ENCODE measurements at regions not wholly inside any gene's neighbourhood (a gene's known extent, or its start where the extent isn't known, plus 50 kb on each side); places are given as distances from the start of the nearest gene placed in this dataset.

DNA sequence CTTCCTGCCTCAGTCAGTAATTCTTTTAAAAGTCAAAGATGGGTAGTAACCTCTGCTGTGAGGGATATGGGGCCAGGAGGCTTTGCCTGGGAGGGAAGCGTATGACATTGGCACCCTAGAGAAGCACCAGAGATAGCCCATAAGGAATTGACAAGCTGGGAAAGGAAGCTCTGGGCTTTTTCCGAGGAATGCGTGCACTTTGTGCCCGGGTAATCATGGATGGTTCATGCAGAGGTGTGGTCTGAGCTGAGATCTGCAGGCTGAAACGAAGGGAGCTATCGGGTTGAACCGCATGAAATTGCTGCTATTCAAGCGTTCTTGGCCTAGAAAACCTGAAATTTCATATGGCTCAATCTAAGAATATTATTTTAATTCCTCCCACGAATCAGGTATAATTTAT is 127.7 kb upstream of the TLE3 start:
- Histone ChIP-seq H3K4me3 (ENCODE audit: extremely low read depth in 1 of 4, insufficient read depth in 2 of 4, low read depth in 3 of 4, low read length in 4 of 4) (no peak overlapping the region), H2BK12ac (ENCODE audit: low read depth, low read length) (no peak overlapping the region), H3K4ac (replicated peaks; ENCODE audit: insufficient read length, low read depth, low read length) (no peak overlapping the region), H4K5ac (ENCODE audit: insufficient read length, low read depth, low read length) (no peak overlapping the region), H2BK5ac (ENCODE audit: low read depth, low read length) (no peak overlapping the region), H3K23me2 (ENCODE audit: low read depth, low read length) (no peaks in the 10 kb centered on the region), H2AK5ac (ENCODE audit: low read depth, low read length) (no peak overlapping the region), H2BK120ac (replicated peaks; ENCODE audit: low read depth, low read length) (no peak overlapping the region), H3K27me3 (replicated peaks in 1 of 4; ENCODE audit: control insufficient read depth in 3 of 4, extremely low read depth in 1 of 4, insufficient read depth in 3 of 4, low read length in 3 of 4) (no peaks in the 10 kb centered on the region; a peak in 1 of 7 replicates), H3K18ac (ENCODE audit: extremely low read depth, low read length) (no peak overlapping the region), H3K9ac (replicated peaks in 1 of 4; ENCODE audit: extremely low read depth in 1 of 4, low read depth in 3 of 4, low read length in 3 of 4) (no peak overlapping the region), H3K79me2 (ENCODE audit: control insufficient read depth in 1 of 2, insufficient read depth in 2 of 2, low read length in 2 of 2) (no peaks in the 10 kb centered on the region), H3K4me2 (ENCODE audit: insufficient read depth in 1 of 2, low read depth in 2 of 2, low read length in 2 of 2) (no peak overlapping the region), H3K4me1 (replicated peaks in 1 of 4; ENCODE audit: control insufficient read depth in 3 of 4, insufficient read depth in 4 of 4, low read length in 3 of 4) (peaks cover 0 to 3% (median 0%) of the 10 kb centered on the region in 4 experiments; a peak in 1 of 7 replicates), H3K9me3 (ENCODE audit: insufficient read depth in 2 of 2, low read depth in 1 of 2, low read length in 1 of 2) (no peaks in the 10 kb centered on the region), H2BK15ac (ENCODE audit: low read length) (no peak overlapping the region), H3K23ac (ENCODE audit: insufficient read length) (no peak overlapping the region), H3K56ac (replicated peaks; ENCODE audit: insufficient read length, low read depth, low read length) (no peak overlapping the region), H4K91ac (replicated peaks; ENCODE audit: insufficient read length, low read length) (no peak overlapping the region), H3K36me3 (ENCODE audit: control insufficient read depth in 2 of 4, insufficient read depth in 4 of 4, low read length in 3 of 4) (no peaks in the 10 kb centered on the region), H3K14ac (ENCODE audit: insufficient read length) (no peak overlapping the region), H3K27ac (ENCODE audit: low read depth, low read length) (no peak overlapping the region), H4K20me1 (replicated peaks in 1 of 2; ENCODE audit: control insufficient read depth in 1 of 2, insufficient read depth in 2 of 2, low read length in 2 of 2) (no peaks in the 10 kb centered on the region), H3K79me1 (ENCODE audit: low read depth, low read length) (no peaks in the 10 kb centered on the region), H2BK20ac (ENCODE audit: low read length) (no peak overlapping the region), H2AFZ (ENCODE audit: low read length) (no peak overlapping the region), H4K8ac (ENCODE audit: extremely low read depth, insufficient read depth, low read length) (no peak overlapping the region)
- CTCF ChIA-PET (ENCODE audit: partially characterized antibody): interaction anchor here (0.9 to 1.5 kb wide), 4 partner anchors 8 to 278 kb away, joined by 3 read pairs; no protein-coding TSS in a partner anchor
- POLR2A ChIA-PET (ENCODE audit: partially characterized antibody): no interaction called here
- FAIRE-seq (no peak), DNase-seq (ENCODE audit: low read depth in 1 of 2, low spot score in 2 of 2) (no peak)
- WGBS, 2 experiments (ENCODE audit: extremely low coverage in 1 of 2, insufficient coverage in 1 of 2, insufficient read length in 1 of 2, insufficient replicate concordance in 2 of 2, low coverage in 1 of 2, low lambda C conversion rate in 2 of 2, missing lambda C conversion rate in 1 of 2): 96% methylated on average over 9 of the region's 9 CpGs; no CpG with 5 or more reads in 1 of the 2 experiments
- TF ChIP-seq POU5F1 (IDR thresholded peaks at IDR 0.05; ENCODE audit: low read depth, low read length) (no peak), EGR1 (IDR thresholded peaks at IDR 0.05; ENCODE audit: borderline replicate concordance, low read depth, low read length) (no peak), SAP30 (IDR thresholded peaks at IDR 0.05; ENCODE audit: insufficient read depth, insufficient replicate concordance, low read length) (no peak), RNF2 (IDR thresholded peaks at IDR 0.05; ENCODE audit: borderline replicate concordance, low read depth, low read length, missing control alignments, poor library complexity, severe bottlenecking) (no peak), POLR2AphosphoS5 (IDR thresholded peaks at IDR 0.05; ENCODE audit: low read depth, low read length) (no peak), HDAC2 (IDR thresholded peaks at IDR 0.05; ENCODE audit: borderline replicate concordance in 1 of 2, low read depth in 2 of 2, low read length in 2 of 2) (no peak), CBX5 (IDR thresholded peaks at IDR 0.05; ENCODE audit: low read depth, low read length) (no peak), KDM5A (IDR thresholded peaks at IDR 0.05; ENCODE audit: low read length) (no peak), EP300 (IDR thresholded peaks at IDR 0.05; ENCODE audit: borderline replicate concordance in 1 of 2, low read depth in 2 of 2, low read length in 2 of 2) (no peak), CTCF (IDR thresholded peaks at IDR 0.05; ENCODE audit: control extremely low read depth in 1 of 3, insufficient read depth in 1 of 3, low read depth in 1 of 3, low read length in 3 of 3) (no peak), CREB1 (IDR thresholded peaks at IDR 0.05) (no peak)

Measured in H1 (cell line).